ENCODE measurements at regions not wholly inside any gene's neighbourhood (a gene's known extent, or its start where the extent isn't known, plus 50 kb on each side); places are given as distances from the start of the nearest gene placed in this dataset.
"Not testable (repeated sequence)": the region's sequence is repeated elsewhere in the genome, so short reads cannot be mapped to it uniquely, and the experiment has no call there.

- WGBS, 2 donors, result 44 to 47% methylated on average over 7 of the region's 7 CpGs
- ATAC-seq (no peak), DNase-seq (no peak)
- Histone ChIP-seq H3K4me1 (no peaks in the 10 kb centered on the region), H3K27me3 (peaks cover 0 to 8% of the 10 kb centered on the region in 2 donors), H3K27ac (no peak overlapping the region), H3K36me3 (replicated peaks in 1 of 2; ENCODE audit: insufficient read depth in 1 of 2, low read depth in 2 of 2) (no peaks in the 10 kb centered on the region), H3K4me3 (no peak overlapping the region), H3K9me3 (no peaks in the 10 kb centered on the region)
- TF ChIP-seq POLR2A (IDR thresholded peaks at IDR 0.05), result no peak
- no peak for TF ChIP-seq CTCF (IDR thresholded peaks at IDR 0.05)
- intact Hi-C loops (cut with DNase I), result no loop called here
Measured at GRCh38 chr19:30256496-30256850, 115.7 kb upstream of the ZNF536 start.

DNA sequence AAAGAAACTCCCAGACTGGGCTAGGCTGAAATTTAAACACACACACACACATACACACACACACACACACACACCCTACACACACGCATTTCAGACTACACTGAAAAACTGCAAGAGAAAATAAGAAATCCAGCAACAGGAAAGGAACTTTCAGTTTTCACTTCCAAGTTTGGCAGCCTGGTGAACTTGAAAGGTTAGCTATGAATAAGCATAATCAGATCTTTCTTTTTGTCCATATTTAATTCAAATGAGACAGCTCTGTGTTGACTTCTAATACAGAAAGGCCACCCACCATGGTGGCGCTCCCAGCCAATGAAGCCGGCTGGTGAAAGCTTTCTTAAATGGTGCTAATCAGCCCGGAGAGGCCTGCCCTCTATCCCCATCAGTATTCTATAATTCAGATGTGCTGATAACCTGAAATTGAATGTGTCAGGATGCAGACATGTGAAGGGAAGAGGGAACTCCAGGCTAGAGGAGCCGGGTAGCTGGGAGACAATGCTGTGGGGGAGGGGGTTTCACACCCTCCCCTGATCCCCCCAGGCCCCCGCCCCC lies 108.3 kb upstream of the ZNF536 start:
- Histone ChIP-seq H3K36me3 (replicated peaks in 1 of 2; ENCODE audit: insufficient read depth in 1 of 2, low read depth in 2 of 2) (no peaks in the 10 kb centered on the region), H3K27ac (no peak overlapping the region), H3K27me3 (no peaks in the 10 kb centered on the region), H3K4me1 (no peaks in the 10 kb centered on the region), H3K9me3 (no peaks in the 10 kb centered on the region), H3K4me3 (no peak overlapping the region)
- DNase-seq (no peak), ATAC-seq (no peak)
- no peak for TF ChIP-seq POLR2A (IDR thresholded peaks at IDR 0.05)
- TF ChIP-seq CTCF (IDR thresholded peaks at IDR 0.05), result no peak
- intact Hi-C loops (cut with DNase I), result no loop called here
- WGBS, 2 donors, result 20% methylated on average over 6 of the region's 6 CpGs

GRCh38 chr19:30265918-30266317 lies 106.3 kb upstream of the ZNF536 start:
- H3K36me3 ChIP-seq (replicated peaks in 1 of 2; ENCODE audit: insufficient read depth in 1 of 2, low read depth in 2 of 2); H3K9me3 ChIP-seq; H3K4me3 ChIP-seq; intact Hi-C loops (cut with DNase I); H3K4me1 ChIP-seq; H3K27me3 ChIP-seq; H3K27ac ChIP-seq; ATAC-seq; DNase-seq: not testable (repeated sequence)
- 54 to 70% methylated on average over 2 of the region's 2 CpGs for WGBS, 2 donors

- no peak overlapping the region for H3K27ac ChIP-seq
- intact Hi-C loops (cut with DNase I), result no loop called here
- H3K27me3 ChIP-seq, result no peaks in the 10 kb centered on the region
- no peaks in the 10 kb centered on the region for H3K36me3 ChIP-seq (replicated peaks in 1 of 2; ENCODE audit: insufficient read depth in 1 of 2, low read depth in 2 of 2)
- DNase-seq (no peak), ATAC-seq (no peak)
- H3K4me3 ChIP-seq, result no peak overlapping the region
- no peaks in the 10 kb centered on the region for H3K4me1 ChIP-seq
- H3K9me3 ChIP-seq, result no peaks in the 10 kb centered on the region
- TF ChIP-seq CTCF (IDR thresholded peaks at IDR 0.05) (no peak), POLR2A (IDR thresholded peaks at IDR 0.05) (no peak)
- WGBS, 2 donors, result 50 to 51% methylated on average over 6 of the region's 6 CpGs
Measured at GRCh38 chr19:30266687-30267086, 105.5 kb upstream of the ZNF536 start.

GRCh38 chr19:30267332-30267731 lies 104.9 kb upstream of the ZNF536 start:
- DNase-seq, result no peak
- Histone ChIP-seq H3K27ac (no peak overlapping the region), H3K36me3 (replicated peaks in 1 of 2; ENCODE audit: insufficient read depth in 1 of 2, low read depth in 2 of 2) (no peaks in the 10 kb centered on the region), H3K9me3 (no peaks in the 10 kb centered on the region), H3K27me3 (no peaks in the 10 kb centered on the region), H3K4me1 (no peaks in the 10 kb centered on the region), H3K4me3 (no peak overlapping the region)
- no peak for TF ChIP-seq CTCF (IDR thresholded peaks at IDR 0.05)
- no peak for TF ChIP-seq POLR2A (IDR thresholded peaks at IDR 0.05)
- WGBS, 2 donors, result 49 to 55% methylated on average over 3 of the region's 3 CpGs
- no peak for ATAC-seq
- intact Hi-C loops (cut with DNase I), result no loop called here

Data from body of pancreas (tissue), 4 donors.